Adipocyte (in vitro differentiated cells): ENCODE measurements at regions not wholly inside any gene's neighbourhood (a gene's known extent, or its start where the extent isn't known, plus 50 kb on each side); places are given as distances from the start of the nearest gene placed in this dataset.
"Not testable (repeated sequence)": the region's sequence is repeated elsewhere in the genome, so short reads cannot be mapped to it uniquely, and the experiment has no call there.

Experiments
- DNase-seq: peaks from one replicate; pipeline ENCODE4 v3.0.0-alpha.2; 2015; ENCODE audit warnings: low read depth
- H3K27me3 ChIP-seq: replicated peaks from 2 replicates; pipeline ENCODE4 v1.7.0; 2013; ENCODE audit warnings: mild to moderate bottlenecking, low read length, moderate library complexity; ENCODE audit not compliant: control insufficient read depth, insufficient read depth
- H3K36me3 ChIP-seq: 2 replicates; pipeline ENCODE4 v1.7.0; 2013; ENCODE audit warnings: low read length, mild to moderate bottlenecking, moderate library complexity; ENCODE audit not compliant: control insufficient read depth, insufficient read depth, severe bottlenecking
- H3K4me1 ChIP-seq: 2 replicates; pipeline ENCODE4 v1.7.0; 2013; ENCODE audit warnings: mild to moderate bottlenecking, low read length, moderate library complexity; ENCODE audit not compliant: control insufficient read depth, insufficient read depth
- H3K4me3 ChIP-seq: 2 replicates; pipeline ENCODE4 v1.7.0; 2013; ENCODE audit warnings: mild to moderate bottlenecking, low read length, moderate library complexity
- H3K9ac ChIP-seq: 2 replicates; pipeline ENCODE4 v1.7.0; 2013; ENCODE audit warnings: mild to moderate bottlenecking, low read length, moderate library complexity
- H3K9me3 ChIP-seq: 2 replicates; pipeline ENCODE4 v1.7.0; 2013; ENCODE audit warnings: mild to moderate bottlenecking, low read length, moderate library complexity; ENCODE audit not compliant: control insufficient read depth

DNA sequence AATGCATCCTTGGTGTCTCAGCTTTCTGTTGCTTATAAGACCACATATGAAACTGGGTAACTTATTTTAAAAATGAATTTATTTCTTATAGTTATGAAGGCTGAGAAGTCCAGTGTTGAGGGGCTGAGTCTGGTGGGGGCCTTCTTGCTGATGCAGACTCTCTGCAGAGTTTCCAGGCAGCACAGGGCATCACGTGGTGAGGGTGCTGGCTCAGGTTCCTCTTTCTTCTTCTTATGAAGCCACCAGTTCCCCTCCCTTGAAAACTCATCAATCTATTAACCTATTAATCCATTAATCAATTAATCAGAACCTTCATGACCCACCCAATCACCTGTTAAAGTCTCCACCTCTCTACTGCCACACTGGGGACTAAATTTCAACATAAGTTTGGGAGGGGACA lies 595.6 kb upstream of the NRP1 start:
- Histone ChIP-seq H3K27me3 (no peaks in the 10 kb centered on the region), H3K4me3 (no peak overlapping the region), H3K9me3 (no peaks in the 10 kb centered on the region), H3K9ac (no peak overlapping the region), H3K4me1 (no peaks in the 10 kb centered on the region), H3K36me3 (no peaks in the 10 kb centered on the region)
- DNase-seq: no peak

DNA sequence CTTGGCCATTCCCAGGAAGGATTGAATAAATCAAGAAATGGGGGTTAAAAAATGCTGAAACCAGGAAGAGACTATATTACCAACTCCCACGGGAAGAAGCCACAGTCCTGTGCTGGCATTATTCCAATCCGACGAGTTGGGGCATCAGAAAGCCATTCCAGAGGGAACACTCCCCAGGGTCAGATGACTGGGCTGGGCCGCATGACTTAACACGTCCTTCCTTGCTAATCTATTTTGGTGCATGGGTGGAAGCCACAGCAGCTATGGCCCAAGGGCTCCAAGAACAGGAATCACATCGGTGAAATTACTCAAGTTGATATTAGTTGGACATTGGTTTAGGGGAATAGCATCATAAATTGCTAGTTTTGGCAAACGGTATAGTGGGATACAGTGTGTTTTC lies 592.9 kb upstream of the NRP1 start:
- no peaks in the 10 kb centered on the region for H3K4me1 ChIP-seq
- no peaks in the 10 kb centered on the region for H3K9me3 ChIP-seq
- H3K4me3 ChIP-seq: no peak overlapping the region
- no peak overlapping the region for H3K9ac ChIP-seq
- H3K36me3 ChIP-seq: no peaks in the 10 kb centered on the region
- DNase-seq: no peak
- H3K27me3 ChIP-seq: no peaks in the 10 kb centered on the region

GRCh38 chr10:33921970-33922605 lies 587.6 kb upstream of the NRP1 start:
- DNase-seq: no peak
- no peaks in the 10 kb centered on the region for H3K27me3 ChIP-seq

GRCh38 chr10:33920351-33920750 lies 585.9 kb upstream of the NRP1 start:
- Histone ChIP-seq H3K36me3 (no peaks in the 10 kb centered on the region), H3K4me3 (no peak overlapping the region), H3K9ac (no peak overlapping the region), H3K27me3 (no peaks in the 10 kb centered on the region), H3K4me1 (no peaks in the 10 kb centered on the region), H3K9me3 (no peaks in the 10 kb centered on the region)
- no peak for DNase-seq

More at GRCh38 chr10:33921970-33922605, 587.6 kb upstream of the NRP1 start:
- H3K9ac ChIP-seq: no peak overlapping the region
- H3K4me3 ChIP-seq: no peak overlapping the region
- no peaks in the 10 kb centered on the region for H3K36me3 ChIP-seq
- H3K4me1 ChIP-seq: no peaks in the 10 kb centered on the region
- no peaks in the 10 kb centered on the region for H3K9me3 ChIP-seq

GRCh38 chr10:33919244-33919643 lies 584.8 kb upstream of the NRP1 start:
- no peaks in the 10 kb centered on the region for H3K36me3 ChIP-seq
- no peaks in the 10 kb centered on the region for H3K27me3 ChIP-seq
- DNase-seq: no peak
- no peak overlapping the region for H3K4me3 ChIP-seq
- no peak overlapping the region for H3K9ac ChIP-seq
- no peaks in the 10 kb centered on the region for H3K9me3 ChIP-seq
- H3K4me1 ChIP-seq: no peaks in the 10 kb centered on the region

DNA sequence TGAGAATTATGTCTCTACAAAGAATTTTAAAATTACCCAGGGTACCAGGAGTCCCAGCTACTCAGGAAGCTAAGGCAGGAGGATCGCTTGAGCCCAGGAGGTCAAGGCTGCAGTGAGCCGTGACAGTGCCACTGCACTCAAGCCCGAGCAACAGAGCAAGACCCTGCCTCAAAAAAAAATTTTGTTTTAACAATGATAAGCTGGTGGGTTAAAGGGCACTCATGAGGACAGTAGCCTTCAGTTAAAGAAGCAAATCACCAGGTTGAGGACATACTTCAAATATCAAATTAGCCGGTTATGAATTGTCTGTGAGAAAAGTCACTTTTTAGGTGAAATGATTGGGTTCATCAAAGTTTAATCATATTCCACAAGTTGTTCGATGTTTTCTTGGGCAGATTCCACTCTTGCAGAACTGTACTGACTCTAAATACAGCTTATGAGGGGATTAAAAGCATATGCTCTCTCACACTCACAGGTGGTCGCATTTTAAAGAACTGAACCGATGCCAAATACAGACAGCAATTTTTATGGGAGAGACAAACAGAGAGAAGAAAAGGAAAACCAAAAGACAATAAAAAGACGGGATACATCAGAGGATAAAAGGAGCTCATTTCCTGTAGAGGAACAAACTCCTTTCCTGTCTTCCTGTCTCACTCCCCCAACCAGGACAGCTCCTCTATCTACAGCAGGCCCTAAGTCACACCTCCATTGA lies 582.8 kb upstream of the NRP1 start:
- DNase-seq: no peak
- H3K9ac ChIP-seq: no peak overlapping the region
- no peaks in the 10 kb centered on the region for H3K36me3 ChIP-seq
- H3K4me1 ChIP-seq: no peaks in the 10 kb centered on the region
- no peaks in the 10 kb centered on the region for H3K9me3 ChIP-seq
- no peak overlapping the region for H3K4me3 ChIP-seq
- H3K27me3 ChIP-seq: no peaks in the 10 kb centered on the region

DNA sequence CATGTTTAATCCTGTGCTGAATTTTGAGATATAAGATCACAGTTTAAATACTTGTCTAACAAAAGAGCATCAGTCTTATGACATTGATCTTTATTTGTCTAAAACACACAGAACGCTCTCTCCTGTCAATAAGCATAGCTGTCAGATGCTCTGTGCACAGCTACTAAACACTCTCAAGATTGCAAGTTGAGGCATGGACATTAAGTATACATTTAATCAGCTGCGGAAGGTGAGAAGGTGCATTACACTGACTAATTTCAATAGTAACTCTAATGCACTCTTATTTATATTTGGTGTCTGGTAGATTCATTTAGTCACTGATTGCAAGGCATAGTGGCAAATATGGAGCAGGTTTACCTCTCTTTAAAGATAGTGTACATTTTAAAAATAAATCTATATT lies 580.3 kb upstream of the NRP1 start:
- H3K9me3 ChIP-seq: no peaks in the 10 kb centered on the region
- H3K36me3 ChIP-seq: no peaks in the 10 kb centered on the region
- no peak for DNase-seq
- no peak overlapping the region for H3K4me3 ChIP-seq
- no peaks in the 10 kb centered on the region for H3K4me1 ChIP-seq
- no peaks in the 10 kb centered on the region for H3K27me3 ChIP-seq
- H3K9ac ChIP-seq: no peak overlapping the region

GRCh38 chr10:33913194-33913593 lies 578.7 kb upstream of the NRP1 start:
- no peaks in the 10 kb centered on the region for H3K4me1 ChIP-seq
- DNase-seq: no peak
- no peaks in the 10 kb centered on the region for H3K36me3 ChIP-seq
- H3K9me3 ChIP-seq: no peaks in the 10 kb centered on the region
- no peaks in the 10 kb centered on the region for H3K27me3 ChIP-seq
- H3K4me3 ChIP-seq: no peak overlapping the region
- no peak overlapping the region for H3K9ac ChIP-seq

DNA sequence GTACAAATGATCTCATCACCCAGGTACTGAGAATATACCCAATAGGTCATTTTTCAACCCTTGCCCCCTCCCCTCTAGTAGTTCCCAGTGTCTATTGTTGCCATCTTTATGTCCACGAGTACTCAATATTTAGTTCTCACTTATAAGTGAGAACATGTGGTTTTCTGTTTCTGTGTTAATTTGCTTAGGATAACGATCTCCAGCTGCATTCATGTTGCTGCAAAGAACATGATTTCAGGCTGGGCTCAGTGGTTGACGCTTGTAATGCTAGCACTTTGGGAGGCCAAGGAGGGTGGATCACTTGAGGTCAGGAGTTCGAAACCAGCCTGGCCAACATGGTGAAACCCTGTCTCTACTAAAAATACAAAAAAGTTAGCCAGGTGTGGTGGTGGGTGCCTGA lies 575.0 kb upstream of the NRP1 start:
- not testable (repeated sequence) for H3K27me3 ChIP-seq, DNase-seq, H3K36me3 ChIP-seq

DNA sequence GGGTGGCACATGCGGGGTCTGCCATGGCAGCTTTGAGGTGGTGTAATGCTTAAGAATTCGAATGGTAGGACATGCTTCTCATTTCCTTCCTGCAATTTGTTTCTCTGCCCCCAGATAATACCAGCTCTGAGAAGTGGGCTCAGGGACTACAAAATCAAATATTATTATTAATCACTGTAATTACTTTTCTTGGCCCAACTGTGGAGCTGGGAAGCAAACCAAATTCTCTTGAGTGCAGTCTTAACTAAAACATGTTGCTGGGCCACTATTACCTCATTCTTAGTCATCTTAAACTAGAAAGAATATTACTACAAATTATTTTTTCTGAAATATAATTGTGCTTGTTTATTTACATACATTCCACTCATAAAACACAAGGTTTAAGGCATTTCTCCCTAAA lies 566.7 kb upstream of the NRP1 start:
- Histone ChIP-seq H3K4me3 (peak overlapping the region; percentile 55), H3K9ac (peak overlapping the region; percentile 61), H3K27me3 (no peaks in the 10 kb centered on the region), H3K36me3 (no peaks in the 10 kb centered on the region), H3K4me1 (peaks cover 42% of the 10 kb centered on the region), H3K9me3 (no peaks in the 10 kb centered on the region)
- DNase-seq: peak; percentile 86

More for the DNA sequence above, 575.0 kb upstream of the NRP1 start:
- not testable (repeated sequence) for H3K9ac ChIP-seq, H3K4me3 ChIP-seq, H3K4me1 ChIP-seq, H3K9me3 ChIP-seq

GRCh38 chr10:33900596-33900995 lies 566.1 kb upstream of the NRP1 start:
- H3K27me3 ChIP-seq: no peaks in the 10 kb centered on the region
- peak; percentile 72 for DNase-seq
- peak overlapping the region; percentile 55 for H3K4me3 ChIP-seq
- no peaks in the 10 kb centered on the region for H3K9me3 ChIP-seq
- H3K36me3 ChIP-seq: no peaks in the 10 kb centered on the region
- H3K9ac ChIP-seq: peak overlapping the region; percentile 61
- H3K4me1 ChIP-seq: peaks cover 42% of the 10 kb centered on the region
